ENCODE measurements at regions not wholly inside any gene's neighbourhood (a gene's known extent, or its start where the extent isn't known, plus 50 kb on each side); places are given as distances from the start of the nearest gene placed in this dataset.

- TF ChIP-seq BHLHE40 (IDR thresholded peaks at IDR 0.05; ENCODE audit: low read depth, low read length) (no peak), CTCF (conservative IDR thresholded peaks at IDR 0.05; ENCODE audit: low read depth, low read length) (no peak), MXI1 (IDR thresholded peaks at IDR 0.05; ENCODE audit: borderline replicate concordance, low read depth, low read length) (no peak), POLR2A (IDR thresholded peaks at IDR 0.05; ENCODE audit: low read depth, low read length) (no peak), MAZ (IDR thresholded peaks at IDR 0.05; ENCODE audit: borderline replicate concordance, low read depth, low read length) (no peak), RFX5 (IDR thresholded peaks at IDR 0.05; ENCODE audit: low read depth, low read length) (no peak)
Measured at GRCh38 chr6:8574749-8575468, 139.6 kb upstream of the SLC35B3 start.
